ENCODE measurements at regions not wholly inside any gene's neighbourhood (a gene's known extent, or its start where the extent isn't known, plus 50 kb on each side); places are given as distances from the start of the nearest gene placed in this dataset.
A peak's percentile ranks its signal among the peaks of the same experiment; 100 is the strongest.

- Mint-ChIP-seq H3K4me1 (peaks cover 13% of the 10 kb centered on the region), H3K27ac (no peak overlapping the region)
- no peak for ATAC-seq
These were observed 793.4 kb downstream of the TENT5A start for GRCh38 chr6:80959034-80959433.

DNA sequence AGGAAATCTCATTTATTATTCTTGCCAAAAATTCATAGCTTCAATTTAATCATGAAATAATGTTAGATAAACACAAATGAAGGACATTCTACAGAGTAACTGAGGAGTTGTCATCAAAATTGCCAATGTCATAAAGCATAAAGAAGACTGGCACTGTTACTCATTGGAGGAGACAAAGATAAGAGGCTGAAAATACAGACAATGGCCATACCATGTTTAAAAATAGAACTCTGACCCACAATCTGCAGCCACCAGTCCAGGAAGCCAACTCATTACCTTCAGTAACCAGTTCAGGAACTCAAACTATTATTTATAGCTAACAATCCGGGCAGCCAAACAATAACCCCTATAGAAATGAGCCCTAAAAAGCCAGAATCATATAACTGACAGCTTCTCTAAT lies 795.6 kb downstream of the TENT5A start:
- no peaks in the 10 kb centered on the region for H4K20me1 ChIP-seq (replicated peaks; ENCODE audit: insufficient read depth)
- no peaks in the 10 kb centered on the region for H3K9me3 Mint-ChIP-seq
- TF ChIP-seq EZH2phosphoT487 (IDR thresholded peaks at IDR 0.05; ENCODE audit: unreplicated experiment) (no peak), JUNB (IDR thresholded peaks at IDR 0.05; ENCODE audit: unreplicated experiment) (no peak), CREB1 (CRISPR knock-in tag; IDR thresholded peaks at IDR 0.05; ENCODE audit: low read depth) (no peak), EZH2 (IDR thresholded peaks at IDR 0.05; ENCODE audit: low read depth, unreplicated experiment) (no peak), ZNF462 (CRISPR knock-in tag; IDR thresholded peaks at IDR 0.05) (no peak), CTCF (conservative IDR thresholded peaks at IDR 0.05; ENCODE audit: low read depth in 2 of 2) (no peak), NANOG (IDR thresholded peaks at IDR 0.05; ENCODE audit: borderline replicate concordance) (no peak)

More at GRCh38 chr6:80959034-80959433, 793.4 kb downstream of the TENT5A start:
- Histone ChIP-seq H4K20me1 (replicated peaks; ENCODE audit: insufficient read depth) (no peaks in the 10 kb centered on the region), H3K4me2 (no peak overlapping the region), H3K4me1 (ENCODE audit: insufficient read depth) (0 out of 2 replicates have a peak, but pooled peaks cover 6% of the 10 kb centered on the region), H3K27me3 (ENCODE audit: insufficient read depth) (no peaks in the 10 kb centered on the region), H3K4me3 (no peak overlapping the region), H3K79me2 (replicated peaks; ENCODE audit: insufficient read depth) (no peaks in the 10 kb centered on the region), H3K27ac (ENCODE audit: low read depth) (no peak overlapping the region), H3K9me2 (ENCODE audit: insufficient read depth) (no peaks in the 10 kb centered on the region), H2AFZ (0 out of 2 replicates have a peak overlapping the region, but pooled peaks have one; percentile 16), H3F3A (replicated peaks; ENCODE audit: low read depth) (no peaks in the 10 kb centered on the region), H3K36me3 (ENCODE audit: insufficient read depth) (no peaks in the 10 kb centered on the region)
- no peak overlapping the region for H3K4me3 Mint-ChIP-seq
- TF ChIP-seq ZNF114 (CRISPR knock-in tag; IDR thresholded peaks at IDR 0.05) (no peak), CREB1 (CRISPR knock-in tag; IDR thresholded peaks at IDR 0.05; ENCODE audit: low read depth) (no peak), ZNF331 (CRISPR knock-in tag; IDR thresholded peaks at IDR 0.05; ENCODE audit: low read depth) (no peak), NANOG (IDR thresholded peaks at IDR 0.05; ENCODE audit: borderline replicate concordance) (no peak), STAT1 (IDR thresholded peaks at IDR 0.05; ENCODE audit: unreplicated experiment) (no peak), CTCF (conservative IDR thresholded peaks at IDR 0.05; ENCODE audit: low read depth in 2 of 2) (no peak), JUNB (IDR thresholded peaks at IDR 0.05; ENCODE audit: unreplicated experiment) (no peak), POLR2AphosphoS5 (IDR thresholded peaks at IDR 0.05; ENCODE audit: low read depth) (no peak)
- H3K27me3 Mint-ChIP-seq (ENCODE audit: insufficient read depth, low read depth, poor library complexity), result no peaks in the 10 kb centered on the region
- H3K9me3 Mint-ChIP-seq, result no peaks in the 10 kb centered on the region
- H3K36me3 Mint-ChIP-seq (ENCODE audit: low read depth), result no peaks in the 10 kb centered on the region
- DNase-seq (ENCODE audit: low spot score), result no peak

More for the DNA sequence above, 795.6 kb downstream of the TENT5A start:
- no peak overlapping the region for H3K27ac Mint-ChIP-seq
- no peak overlapping the region for H3K4me2 ChIP-seq
- ATAC-seq (no peak), DNase-seq (ENCODE audit: low spot score) (no peak)
- no peaks in the 10 kb centered on the region for H3K36me3 Mint-ChIP-seq (ENCODE audit: low read depth)
- no peak overlapping the region for H3K4me3 ChIP-seq
- H3K79me2 ChIP-seq (replicated peaks; ENCODE audit: insufficient read depth), result no peaks in the 10 kb centered on the region
- H3K4me1 Mint-ChIP-seq, result peaks cover 7% of the 10 kb centered on the region; the same call in 2 of the 3 replicates
- H3K27me3 Mint-ChIP-seq (ENCODE audit: insufficient read depth, low read depth, poor library complexity), result no peaks in the 10 kb centered on the region
- no peak overlapping the region for H3K4me3 Mint-ChIP-seq
- no peaks in the 10 kb centered on the region for H3F3A ChIP-seq (replicated peaks; ENCODE audit: low read depth)
- H3K9me2 ChIP-seq (ENCODE audit: insufficient read depth), result no peaks in the 10 kb centered on the region
- no peaks in the 10 kb centered on the region for H3K36me3 ChIP-seq (ENCODE audit: insufficient read depth)
- H3K4me1 ChIP-seq (ENCODE audit: insufficient read depth), result 0 out of 2 replicates have a peak, but pooled peaks cover 6% of the 10 kb centered on the region
- no peak overlapping the region for H2AFZ ChIP-seq
- no peak overlapping the region for H3K27ac ChIP-seq (ENCODE audit: low read depth)
- H3K27me3 ChIP-seq (ENCODE audit: insufficient read depth), result no peaks in the 10 kb centered on the region

Measured in GM23338 (cell line).